Femur (tissue), 1 donor: ENCODE measurements at regions not wholly inside any gene's neighbourhood (a gene's known extent, or its start where the extent isn't known, plus 50 kb on each side); places are given as distances from the start of the nearest gene placed in this dataset.

Source experiments
- DNase-seq: peaks from one replicate; pipeline ENCODE4 v3.0.0-alpha.2; 2017

- no peak for DNase-seq
Observed at GRCh38 chr16:49075709-49076108, 205.9 kb downstream of the CBLN1 start.

- DNase-seq, result no peak
Observed at GRCh38 chr16:49068224-49068623, 213.4 kb downstream of the CBLN1 start.

- no peak for DNase-seq
Observed at GRCh38 chr16:49067776-49068175, 213.9 kb downstream of the CBLN1 start.

GRCh38 chr16:49061137-49061714 is 220.4 kb downstream of the CBLN1 start:
- no peak for DNase-seq

- DNase-seq, result no peak
Observed at GRCh38 chr16:49060728-49061127, 220.9 kb downstream of the CBLN1 start.

GRCh38 chr16:49058382-49058781 is 223.3 kb downstream of the CBLN1 start:
- DNase-seq, result no peak

- DNase-seq, result no peak
Observed at GRCh38 chr16:49057936-49058335, 223.7 kb downstream of the CBLN1 start.

GRCh38 chr16:49057391-49057790 is 224.2 kb downstream of the CBLN1 start:
- DNase-seq, result no peak

GRCh38 chr16:49056546-49056945 is 225.1 kb downstream of the CBLN1 start:
- DNase-seq, result no peak

GRCh38 chr16:49055824-49056545 is 225.7 kb downstream of the CBLN1 start:
- DNase-seq, result no peak

GRCh38 chr16:49055291-49055690 is 226.3 kb downstream of the CBLN1 start:
- no peak for DNase-seq

GRCh38 chr16:49054606-49055005 is 227.0 kb downstream of the CBLN1 start:
- DNase-seq, result no peak

- DNase-seq, result no peak
Observed at GRCh38 chr16:49052846-49053245, 228.8 kb downstream of the CBLN1 start.

GRCh38 chr16:49051576-49051975 is 230.1 kb downstream of the CBLN1 start:
- DNase-seq, result no peak

GRCh38 chr16:49050607-49051006 is 231.0 kb downstream of the CBLN1 start:
- DNase-seq, result no peak

GRCh38 chr16:49049644-49050043 is 232.0 kb downstream of the CBLN1 start:
- no peak for DNase-seq

GRCh38 chr16:49049191-49049590 is 232.4 kb downstream of the CBLN1 start:
- DNase-seq, result no peak

GRCh38 chr16:49048557-49048956 is 233.1 kb downstream of the CBLN1 start:
- DNase-seq, result no peak

GRCh38 chr16:49036126-49036525 is 245.5 kb downstream of the CBLN1 start:
- DNase-seq, result no peak

GRCh38 chr16:49027420-49027819 is 254.2 kb downstream of the CBLN1 start:
- DNase-seq, result no peak

GRCh38 chr16:49026566-49027181 is 255.0 kb downstream of the CBLN1 start:
- DNase-seq, result no peak

- DNase-seq, result no peak
Observed at GRCh38 chr16:49024896-49025295, 256.7 kb downstream of the CBLN1 start.

- no peak for DNase-seq
Observed at GRCh38 chr16:49024016-49024415, 257.6 kb downstream of the CBLN1 start.

- DNase-seq, result no peak
Observed at GRCh38 chr16:49023050-49023449, 258.6 kb downstream of the CBLN1 start.
